Brain microvascular endothelial cell (primary cell): ENCODE measurements at regions not wholly inside any gene's neighbourhood (a gene's known extent, or its start where the extent isn't known, plus 50 kb on each side); places are given as distances from the start of the nearest gene placed in this dataset.

Experiments
- DNase-seq: peaks from one replicate; pipeline ENCODE4 v3.0.0-alpha.2; 2020
- H3K27ac ChIP-seq: fragments of 250-450 bp; sonication (Bioruptor Pico); 2 replicates; pipeline ENCODE4 v1.5.1; 2020; ENCODE audit warnings: mild to moderate bottlenecking, moderate library complexity
- H3K27me3 ChIP-seq: fragments of 250-450 bp; sonication (Bioruptor Pico); replicated peaks from 2 replicates; pipeline ENCODE4 v1.5.1; 2020; ENCODE audit warnings: mild to moderate bottlenecking
- H3K36me3 ChIP-seq: fragments of 250-450 bp; sonication (Bioruptor Pico); replicated peaks from 2 replicates; pipeline ENCODE4 v1.5.1; 2020; ENCODE audit warnings: mild to moderate bottlenecking
- H3K4me3 ChIP-seq: 2 replicates; pipeline ENCODE4 v1.5.1; 2011; ENCODE audit warnings: low read depth, mild to moderate bottlenecking, control low read depth, low read length, moderate library complexity
- CTCF ChIP-seq: IDR thresholded peaks from 2 replicates; pipeline ENCODE4 v1.5.1; 2011; ENCODE audit warnings: low read depth, mild to moderate bottlenecking, moderate library complexity, low read length, control low read depth, inconsistent platforms; ENCODE audit errors: missing control alignments
- in situ Hi-C: cut with HindIII; loops from 2 replicates; pipeline ENCODE4 v1.10.0; 2017; ENCODE audit warnings: low sequenced_read_pairs, low pct_ligation_motif_present

GRCh38 chr20:54368570-54368969 lies 106.8 kb upstream of the DOK5 start:
- no peak overlapping the region for H3K27ac ChIP-seq
- no peaks in the 10 kb centered on the region for H3K36me3 ChIP-seq
- no peak for TF ChIP-seq CTCF
- no peak for DNase-seq
- H3K4me3 ChIP-seq: no peak overlapping the region
- H3K27me3 ChIP-seq: no peaks in the 10 kb centered on the region
- in situ Hi-C loops: no loop called here

DNA sequence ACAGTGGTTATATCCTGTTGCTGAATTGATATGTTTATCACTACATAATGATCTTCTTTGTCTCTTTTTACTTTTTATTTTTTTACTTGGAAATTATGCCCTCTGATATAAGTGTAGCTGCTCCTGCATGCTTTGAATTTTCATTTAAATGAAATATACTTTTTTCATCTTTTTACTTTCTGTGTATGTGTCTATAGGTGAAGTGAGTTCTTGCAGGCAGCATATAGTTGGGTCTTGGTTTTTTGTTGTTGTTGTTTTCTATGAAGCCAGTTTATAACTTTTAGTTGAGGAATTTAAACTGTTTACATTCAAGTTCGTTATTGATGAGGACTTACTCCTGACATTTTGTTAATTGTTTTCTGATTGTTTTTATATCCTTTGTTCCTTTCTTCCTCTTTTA lies 103.1 kb upstream of the DOK5 start:
- TF ChIP-seq CTCF: no peak
- DNase-seq: no peak
- in situ Hi-C loops: no loop called here
- Histone ChIP-seq H3K4me3 (no peak overlapping the region), H3K36me3 (no peaks in the 10 kb centered on the region), H3K27me3 (no peaks in the 10 kb centered on the region), H3K27ac (no peak overlapping the region)

DNA sequence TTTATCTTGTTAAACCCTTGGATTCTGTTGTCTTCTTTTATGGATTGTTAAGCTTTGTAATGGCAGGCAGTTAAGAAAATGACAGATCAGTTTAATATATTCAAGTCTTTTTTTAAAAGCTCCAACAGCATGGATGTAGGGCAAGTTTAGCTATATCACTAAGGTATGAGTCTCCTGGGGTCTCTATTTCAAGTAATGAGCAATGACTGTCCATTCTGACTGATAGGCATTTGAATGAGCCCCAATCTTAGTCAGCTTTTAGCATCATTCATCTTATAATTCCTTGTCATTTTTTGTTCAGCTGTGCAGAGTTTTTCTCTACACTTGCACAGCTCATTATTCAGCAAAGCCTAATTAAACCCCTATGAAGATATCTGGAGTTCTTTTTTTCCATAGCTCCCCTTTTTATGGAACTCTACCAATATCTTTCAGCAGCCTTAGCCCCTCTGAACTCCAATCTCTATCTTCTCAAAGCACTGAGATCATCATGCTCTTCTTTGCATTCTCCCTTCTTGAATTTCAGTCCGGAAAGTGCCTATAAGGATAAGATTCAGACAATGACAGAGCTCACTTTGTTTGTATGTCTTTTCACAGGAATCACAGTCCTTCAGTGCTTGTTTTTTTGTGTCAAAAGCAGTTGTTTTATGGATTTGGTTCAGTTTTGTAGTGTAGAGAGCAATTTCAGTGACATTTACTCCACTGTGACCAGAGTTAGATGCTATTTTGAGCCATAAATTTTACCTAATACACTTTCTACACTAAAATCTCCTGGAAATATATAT lies 97.2 kb upstream of the DOK5 start:
- in situ Hi-C loops: no loop called here
- TF ChIP-seq CTCF: no peak
- Histone ChIP-seq H3K27ac (no peak overlapping the region), H3K36me3 (no peaks in the 10 kb centered on the region), H3K27me3 (no peaks in the 10 kb centered on the region), H3K4me3 (no peak overlapping the region)
- DNase-seq: no peak

DNA sequence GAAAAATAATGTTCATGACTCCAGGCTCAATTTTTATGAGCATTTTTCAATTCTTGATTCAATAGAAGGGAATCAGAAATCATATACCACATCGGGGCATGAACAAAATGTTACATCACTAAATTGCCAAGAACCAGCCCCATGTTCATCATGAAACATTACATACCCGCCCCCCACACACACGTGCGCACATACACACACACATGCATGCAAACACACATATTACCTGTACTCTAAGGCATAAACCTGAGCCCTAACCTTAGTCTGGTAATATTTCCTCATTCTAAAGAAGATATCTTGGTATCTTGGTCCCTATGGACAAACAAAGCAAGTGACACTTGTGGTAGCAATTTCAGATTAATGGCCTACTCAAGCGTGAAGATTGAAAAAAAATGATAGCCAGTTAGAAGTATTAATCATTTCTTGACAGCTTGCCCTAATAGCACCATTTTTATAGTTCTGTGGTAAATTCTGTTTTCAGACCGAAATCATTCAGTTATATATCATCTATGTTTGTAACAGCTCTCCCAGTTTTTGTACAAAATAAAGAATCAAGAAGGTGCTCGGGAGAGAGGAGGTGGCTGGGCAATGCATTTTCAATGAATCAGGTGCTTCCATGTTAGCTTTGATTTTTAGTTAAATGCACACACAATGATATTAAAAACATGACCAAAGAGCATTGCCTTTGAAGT lies 95.4 kb upstream of the DOK5 start:
- Histone ChIP-seq H3K36me3 (no peaks in the 10 kb centered on the region), H3K27me3 (no peaks in the 10 kb centered on the region), H3K27ac (no peak overlapping the region), H3K4me3 (no peak overlapping the region)
- in situ Hi-C loops: no loop called here
- TF ChIP-seq CTCF: no peak
- DNase-seq: no peak

GRCh38 chr20:54382419-54382818 lies 93.0 kb upstream of the DOK5 start:
- no peak for DNase-seq
- no peak for TF ChIP-seq CTCF
- H3K36me3 ChIP-seq: no peaks in the 10 kb centered on the region
- H3K27ac ChIP-seq: no peak overlapping the region
- in situ Hi-C loops: no loop called here
- H3K4me3 ChIP-seq: no peak overlapping the region
- no peaks in the 10 kb centered on the region for H3K27me3 ChIP-seq
